ENCODE measurements at regions not wholly inside any gene's neighbourhood (a gene's known extent, or its start where the extent isn't known, plus 50 kb on each side); places are given as distances from the start of the nearest gene placed in this dataset.

DNA sequence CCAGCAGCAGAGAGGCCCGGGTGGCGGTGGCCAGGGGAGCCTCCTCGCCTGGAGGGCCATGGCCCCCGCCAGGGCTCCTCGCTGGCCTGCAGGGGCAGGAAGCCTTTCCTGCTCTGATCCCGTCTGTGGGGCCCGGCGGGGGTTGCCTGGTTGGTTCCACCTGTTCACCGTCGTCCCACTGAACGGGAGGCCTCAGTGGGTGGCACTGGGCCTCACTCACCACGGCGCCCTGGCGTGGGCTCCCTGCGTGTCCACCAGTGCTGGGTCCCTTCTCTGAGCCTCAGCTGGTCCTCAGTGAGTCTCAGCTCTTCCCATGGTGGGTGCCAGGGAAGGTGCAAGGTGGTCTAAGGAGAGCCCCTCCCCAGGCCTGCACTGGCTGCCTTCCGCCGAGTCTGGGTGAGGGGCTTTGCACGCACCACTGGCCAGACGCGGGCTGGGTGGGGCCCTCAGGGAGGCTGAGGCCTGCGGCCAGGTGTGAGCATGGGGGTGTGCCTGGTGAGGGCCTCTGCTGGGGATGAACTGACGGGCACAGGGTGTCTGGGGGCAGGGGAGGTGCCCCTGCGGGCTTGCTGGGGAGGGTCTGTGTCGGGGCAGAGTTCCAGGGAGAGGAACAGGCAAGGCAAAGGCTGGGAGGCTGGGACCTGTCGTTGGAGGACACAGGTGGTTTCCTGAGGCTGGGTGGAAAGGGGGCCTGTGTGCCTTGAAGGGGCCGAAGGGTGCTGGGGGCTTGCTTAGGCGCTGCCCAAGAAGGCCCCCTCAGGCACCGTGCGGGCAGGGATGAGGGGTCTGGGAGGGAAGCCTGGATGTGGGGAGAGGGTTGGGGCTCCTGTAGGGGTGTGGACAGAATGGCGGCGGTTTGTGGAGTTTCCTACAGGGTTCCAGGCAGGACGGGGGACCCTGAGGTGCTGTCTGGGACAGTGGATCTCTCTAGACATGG is 339.8 kb downstream of the TMEM121 start:
- Mint-ChIP-seq H3K27ac (no peak overlapping the region), H3K4me1 (ENCODE audit: low read depth) (no peaks in the 10 kb centered on the region), H3K9me3 (peaks cover 42% of the 10 kb centered on the region), H3K4me3 (no peak overlapping the region), H3K36me3 (ENCODE audit: low read depth) (no peaks in the 10 kb centered on the region), H3K27me3 (ENCODE audit: insufficient read depth) (no peaks in the 10 kb centered on the region; the same call in 1 of the 2 replicates)
- TF ChIP-seq, protein P1, sequence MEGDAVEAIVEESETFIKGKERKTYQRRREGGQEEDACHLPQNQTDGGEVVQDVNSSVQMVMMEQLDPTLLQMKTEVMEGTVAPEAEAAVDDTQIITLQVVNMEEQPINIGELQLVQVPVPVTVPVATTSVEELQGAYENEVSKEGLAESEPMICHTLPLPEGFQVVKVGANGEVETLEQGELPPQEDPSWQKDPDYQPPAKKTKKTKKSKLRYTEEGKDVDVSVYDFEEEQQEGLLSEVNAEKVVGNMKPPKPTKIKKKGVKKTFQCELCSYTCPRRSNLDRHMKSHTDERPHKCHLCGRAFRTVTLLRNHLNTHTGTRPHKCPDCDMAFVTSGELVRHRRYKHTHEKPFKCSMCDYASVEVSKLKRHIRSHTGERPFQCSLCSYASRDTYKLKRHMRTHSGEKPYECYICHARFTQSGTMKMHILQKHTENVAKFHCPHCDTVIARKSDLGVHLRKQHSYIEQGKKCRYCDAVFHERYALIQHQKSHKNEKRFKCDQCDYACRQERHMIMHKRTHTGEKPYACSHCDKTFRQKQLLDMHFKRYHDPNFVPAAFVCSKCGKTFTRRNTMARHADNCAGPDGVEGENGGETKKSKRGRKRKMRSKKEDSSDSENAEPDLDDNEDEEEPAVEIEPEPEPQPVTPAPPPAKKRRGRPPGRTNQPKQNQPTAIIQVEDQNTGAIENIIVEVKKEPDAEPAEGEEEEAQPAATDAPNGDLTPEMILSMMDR (IDR thresholded peaks at IDR 0.05), result no peak
- DNase-seq, result no peak

- DNase-seq, result no peak
- Mint-ChIP-seq H3K4me1 (ENCODE audit: low read depth) (no peaks in the 10 kb centered on the region), H3K36me3 (ENCODE audit: low read depth) (no peaks in the 10 kb centered on the region), H3K9me3 (peaks cover 46% of the 10 kb centered on the region), H3K27me3 (ENCODE audit: insufficient read depth) (no peaks in the 10 kb centered on the region; the same call in 1 of the 2 replicates), H3K4me3 (no peak overlapping the region), H3K27ac (no peak overlapping the region)
- TF ChIP-seq, protein P1 (IDR thresholded peaks at IDR 0.05), result no peak
Measured at GRCh38 chr14:105866841-105867321, 340.5 kb downstream of the TMEM121 start.

GRCh38 chr14:105867961-105868599 is 341.7 kb downstream of the TMEM121 start:
- Mint-ChIP-seq H3K9me3 (peaks cover 43% of the 10 kb centered on the region), H3K36me3 (ENCODE audit: low read depth) (no peaks in the 10 kb centered on the region), H3K4me1 (ENCODE audit: low read depth) (no peaks in the 10 kb centered on the region), H3K4me3 (no peak overlapping the region), H3K27me3 (ENCODE audit: insufficient read depth) (no peaks in the 10 kb centered on the region; the same call in 1 of the 2 replicates), H3K27ac (no peak overlapping the region)
- DNase-seq, result no peak
- TF ChIP-seq, protein P1 (IDR thresholded peaks at IDR 0.05), result no peak

DNA sequence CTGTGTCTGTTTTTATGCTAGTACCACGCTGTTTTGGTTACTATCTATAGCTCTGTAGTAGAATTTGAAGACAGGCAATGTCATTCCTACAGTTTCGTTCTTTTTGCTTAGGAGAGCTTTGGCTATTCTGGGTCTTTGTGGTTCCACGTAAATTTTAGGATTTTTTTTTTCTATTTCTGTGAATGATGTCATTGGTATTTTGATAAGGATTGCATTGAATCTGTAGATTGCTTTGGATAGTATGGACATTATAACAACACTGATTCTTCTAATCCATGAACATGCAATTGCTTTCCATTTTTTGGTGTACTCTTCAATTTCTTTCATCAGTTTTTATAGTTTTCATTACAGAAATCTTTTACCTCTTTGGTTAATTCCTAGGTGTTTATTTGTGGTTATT is 345.2 kb downstream of the TMEM121 start:
- Mint-ChIP-seq H3K4me1 (ENCODE audit: low read depth) (no peaks in the 10 kb centered on the region), H3K9me3 (peaks cover 51% of the 10 kb centered on the region), H3K27ac (no peak overlapping the region), H3K4me3 (no peak overlapping the region), H3K27me3 (ENCODE audit: insufficient read depth) (no peaks in the 10 kb centered on the region; the same call in 1 of the 2 replicates), H3K36me3 (ENCODE audit: low read depth) (no peaks in the 10 kb centered on the region)
- no peak for DNase-seq
- TF ChIP-seq, protein P1 (IDR thresholded peaks at IDR 0.05), result no peak

DNA sequence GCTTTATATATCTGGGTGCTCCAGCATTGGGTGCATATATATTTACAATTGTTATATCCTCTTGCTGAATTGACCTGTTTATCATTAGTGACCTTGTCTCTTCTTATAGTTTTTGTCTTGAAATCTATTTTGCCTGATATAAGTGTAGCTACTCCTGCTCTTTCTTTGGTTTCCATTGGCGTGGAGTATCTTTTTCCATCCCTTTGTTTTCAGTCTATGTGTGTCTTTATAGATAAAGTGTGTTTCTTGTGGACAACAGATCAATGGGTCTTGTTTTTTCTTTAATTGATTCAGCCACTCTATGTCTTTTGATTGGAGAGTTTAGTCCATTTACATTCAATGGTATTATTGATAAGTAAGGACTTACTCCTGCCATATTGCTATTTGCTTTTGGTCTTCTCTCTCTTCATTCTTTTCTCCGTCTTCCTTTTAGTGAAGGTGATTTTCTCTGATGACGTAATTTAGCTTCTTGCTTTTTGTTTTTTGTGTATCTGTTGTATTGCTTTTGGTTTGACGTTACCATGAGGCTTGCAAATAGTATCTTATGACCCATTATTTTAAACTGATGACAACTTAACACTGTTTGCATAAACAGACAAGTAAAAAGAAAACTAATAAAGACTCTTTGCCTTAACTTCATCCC is 347.6 kb downstream of the TMEM121 start:
- H3K4me3 Mint-ChIP-seq, result no peak overlapping the region
- H3K27ac Mint-ChIP-seq, result no peak overlapping the region
- peaks cover 58% of the 10 kb centered on the region for H3K9me3 Mint-ChIP-seq
- H3K36me3 Mint-ChIP-seq (ENCODE audit: low read depth), result no peaks in the 10 kb centered on the region
- H3K27me3 Mint-ChIP-seq (ENCODE audit: insufficient read depth), result no peaks in the 10 kb centered on the region; the same call in 1 of the 2 replicates
- no peak for DNase-seq
- TF ChIP-seq, protein P1 (IDR thresholded peaks at IDR 0.05), result no peak
- no peaks in the 10 kb centered on the region for H3K4me1 Mint-ChIP-seq (ENCODE audit: low read depth)
